Left renal pelvis (tissue), 4 donors: ENCODE measurements at regions not wholly inside any gene's neighbourhood (a gene's known extent, or its start where the extent isn't known, plus 50 kb on each side); places are given as distances from the start of the nearest gene placed in this dataset.
"Not testable (repeated sequence)": the region's sequence is repeated elsewhere in the genome, so short reads cannot be mapped to it uniquely, and the experiment has no call there.

Source experiments
- DNase-seq, 4 donors: peaks; one replicate each; pipeline ENCODE4 v3.0.0-alpha.2; 2013; ENCODE audit warnings: low read depth in 4 of 4, low spot score in 3 of 4

DNA sequence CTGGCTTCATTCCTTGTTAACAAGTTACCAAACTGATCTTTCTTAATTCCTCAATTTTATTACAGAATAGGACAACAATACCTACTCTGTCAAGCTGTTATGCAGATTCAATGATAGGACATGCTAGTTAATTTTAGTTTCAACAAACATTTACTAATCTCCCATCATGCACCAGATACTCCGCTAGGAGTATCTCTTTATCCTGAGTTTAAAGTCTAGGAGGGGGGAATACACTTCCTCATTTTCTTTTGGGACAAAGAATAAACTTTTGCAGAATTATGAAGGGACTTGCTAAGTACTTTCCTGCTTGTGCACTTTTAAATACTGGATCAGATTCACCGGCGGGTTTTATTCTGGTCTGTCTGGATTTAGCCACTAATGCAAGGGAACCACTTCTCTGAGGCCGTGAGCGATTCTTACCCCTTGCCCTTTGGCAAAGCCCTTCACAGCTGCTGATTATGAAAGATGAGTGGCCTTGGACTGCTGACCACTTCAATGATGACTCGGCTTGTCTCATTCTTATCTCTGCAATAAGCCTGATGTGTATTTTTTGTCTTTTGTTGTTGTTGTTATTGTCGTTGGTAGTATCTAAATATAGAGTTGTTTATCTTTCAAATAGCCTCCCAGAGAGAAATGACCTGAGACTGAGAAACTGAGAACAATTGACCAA, 73.9 kb downstream of the RMI1 start:
- no peak for DNase-seq

DNA sequence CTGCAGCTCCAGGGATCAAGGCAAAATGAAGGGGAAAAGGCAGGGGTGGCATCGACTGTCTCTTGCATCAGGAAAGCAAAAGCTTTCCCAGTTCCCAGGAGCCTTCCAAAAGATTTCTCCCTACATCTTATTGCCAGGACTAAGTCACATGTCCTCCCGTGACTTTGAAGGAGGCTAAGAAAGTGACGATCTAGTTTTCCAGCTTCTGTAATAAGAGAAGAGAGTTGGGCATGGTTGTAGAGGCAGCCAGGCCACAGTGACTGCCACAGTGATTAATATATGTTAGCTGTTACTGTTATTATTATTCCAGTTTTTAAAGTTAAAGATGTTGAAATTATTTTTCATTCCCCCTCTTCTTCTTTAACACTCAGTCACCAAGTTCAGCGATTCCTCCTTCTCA, 77.1 kb downstream of the RMI1 start:
- no peak for DNase-seq

DNA sequence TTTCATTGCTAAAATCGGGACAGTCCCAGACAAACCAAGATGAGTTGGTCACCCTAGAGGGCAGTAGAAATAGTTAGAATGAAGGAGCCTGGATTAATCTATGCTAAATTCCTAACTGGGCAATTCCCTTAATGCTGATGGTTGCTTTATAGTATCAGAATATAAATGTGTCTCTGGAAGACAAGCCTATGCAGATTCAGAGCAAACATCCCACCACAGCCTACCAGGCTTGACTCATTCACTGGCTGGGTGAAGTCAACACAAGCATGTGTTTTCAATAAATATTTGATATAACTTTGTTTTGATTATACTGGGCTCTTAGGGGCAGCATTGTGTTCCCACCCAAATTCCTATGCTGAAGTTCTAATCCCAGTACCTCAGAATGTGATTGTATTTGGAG, 79.3 kb downstream of the RMI1 start:
- DNase-seq: no peak

DNA sequence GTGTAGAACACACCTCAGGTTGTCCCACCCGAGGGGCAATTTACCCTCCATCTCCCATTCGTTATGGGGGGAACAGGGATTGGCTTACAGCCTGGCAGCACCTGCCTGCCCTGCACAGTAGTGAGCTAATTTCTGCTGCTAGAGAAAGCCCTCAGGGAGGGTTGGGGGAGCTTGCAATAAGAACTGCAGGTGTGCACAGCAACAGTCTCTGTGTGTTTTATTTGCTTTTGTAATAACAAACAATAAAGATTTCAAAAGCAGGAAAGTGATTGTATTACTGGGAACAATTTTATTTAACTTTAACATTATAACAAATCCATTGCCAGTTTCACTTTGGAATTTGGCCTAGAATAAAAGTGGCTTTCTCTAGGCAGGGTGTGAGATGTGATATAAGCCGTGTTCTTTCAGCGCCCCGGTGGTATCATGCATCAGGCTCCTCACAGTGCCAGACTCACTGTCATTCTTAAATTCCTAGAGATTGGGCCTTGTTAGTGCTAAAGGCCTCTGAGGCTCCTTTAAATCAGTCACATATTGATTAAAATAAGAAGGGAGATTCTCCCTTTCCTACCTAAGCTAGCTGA, 81.1 kb downstream of the RMI1 start:
- DNase-seq: no peak

DNA sequence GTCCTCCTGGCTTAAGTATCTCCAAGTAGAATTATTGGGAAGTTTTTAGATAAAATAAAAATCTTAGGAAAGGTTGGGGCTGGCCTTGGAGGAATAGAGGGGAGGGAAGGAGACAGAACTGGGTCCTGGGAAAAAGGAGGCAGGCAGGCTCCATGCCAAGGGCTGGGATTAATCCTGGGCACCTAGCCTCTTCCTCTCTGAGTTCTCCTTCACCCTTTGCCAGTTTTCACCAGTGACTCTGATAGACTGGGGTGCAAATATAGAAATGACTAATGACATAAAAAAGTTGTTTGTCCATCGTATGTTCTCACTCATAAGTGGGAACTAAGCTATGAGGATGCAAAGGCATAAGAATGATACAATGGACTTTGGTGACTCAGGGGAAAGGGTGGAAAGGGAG, 81.9 kb downstream of the RMI1 start:
- no peak for DNase-seq

DNA sequence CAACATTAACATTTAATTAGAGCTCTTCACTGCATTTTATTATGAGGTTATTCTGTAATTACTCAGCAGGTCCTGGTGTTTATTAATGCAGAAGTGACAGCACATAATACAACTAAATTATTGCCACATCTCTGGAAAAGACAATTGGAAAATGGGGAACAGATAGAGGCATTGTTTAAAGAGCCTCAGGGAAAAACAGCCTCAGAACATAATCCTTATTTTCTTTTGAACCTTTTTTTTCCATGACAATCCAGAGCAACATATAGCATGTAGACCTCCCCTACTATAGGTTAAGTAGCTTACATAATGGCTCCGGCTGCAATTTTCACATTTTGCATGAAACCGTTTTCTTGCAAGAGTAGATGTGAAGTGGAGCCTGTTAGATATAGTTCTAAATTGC, 87.2 kb downstream of the RMI1 start:
- DNase-seq: no peak

DNA sequence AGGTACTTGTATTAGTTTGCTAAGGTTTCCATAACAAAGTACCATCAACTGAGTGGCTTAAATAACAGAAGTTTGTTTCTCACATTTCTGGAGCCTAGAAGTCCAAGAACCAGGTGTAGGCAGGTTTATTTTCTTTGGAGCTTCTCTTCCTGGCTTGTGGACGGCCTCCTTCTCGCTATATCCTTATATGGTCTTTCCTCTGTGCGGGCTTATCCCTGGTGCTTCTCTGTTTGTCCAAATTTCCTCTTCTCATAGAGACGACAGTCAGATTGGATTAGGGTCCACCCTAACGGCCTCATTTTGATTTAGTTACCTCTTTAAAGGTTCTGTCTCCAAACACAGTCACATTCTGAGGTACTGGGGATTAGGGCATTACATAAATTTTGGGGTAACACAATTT, 88.3 kb downstream of the RMI1 start:
- no peak for DNase-seq

DNA sequence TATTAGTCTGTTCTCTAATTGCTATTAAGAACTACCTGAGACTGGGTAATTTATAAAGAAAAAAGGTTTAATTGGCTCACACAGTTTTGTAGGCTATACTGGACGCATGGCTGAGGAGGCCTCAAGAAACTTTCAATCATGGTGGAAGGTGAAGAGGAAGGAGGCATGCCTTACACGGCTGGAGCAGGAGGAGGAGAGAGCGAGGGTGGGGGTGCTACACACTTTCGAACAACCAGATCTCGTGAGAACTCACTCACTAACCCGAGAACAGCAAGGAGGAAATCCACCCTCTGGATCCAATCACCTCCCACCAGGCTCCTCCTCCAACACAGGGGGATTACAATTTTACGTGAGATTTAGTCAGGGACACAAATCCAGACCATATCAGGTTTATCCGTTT, 90.0 kb downstream of the RMI1 start:
- DNase-seq: no peak

DNA sequence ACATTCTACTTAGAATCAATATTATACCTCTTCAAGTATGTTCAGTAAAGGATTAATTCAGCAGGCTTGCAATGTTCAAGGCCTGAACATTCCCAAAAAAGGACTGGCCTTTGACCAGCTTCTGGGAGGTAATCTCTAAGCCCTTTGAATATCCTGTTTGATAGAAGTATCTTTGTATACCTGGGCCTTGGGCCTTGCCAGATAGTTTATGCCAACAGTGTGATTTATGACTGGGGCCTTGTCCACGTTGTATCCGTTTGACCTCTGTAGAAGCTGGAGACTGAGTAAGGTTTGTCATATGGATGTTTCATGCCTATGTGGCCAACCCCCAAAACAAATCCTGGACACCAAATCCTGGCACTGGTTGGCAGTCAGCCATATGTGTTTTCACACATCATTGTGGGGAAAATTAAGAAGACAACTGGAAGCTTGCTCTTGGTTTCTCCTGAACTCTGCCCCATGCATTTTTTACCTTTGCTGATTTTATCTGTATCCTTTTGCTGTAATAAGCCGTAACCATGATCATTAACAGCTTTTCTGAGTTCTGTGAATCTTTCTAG, 92.1 kb downstream of the RMI1 start:
- DNase-seq: no peak

DNA sequence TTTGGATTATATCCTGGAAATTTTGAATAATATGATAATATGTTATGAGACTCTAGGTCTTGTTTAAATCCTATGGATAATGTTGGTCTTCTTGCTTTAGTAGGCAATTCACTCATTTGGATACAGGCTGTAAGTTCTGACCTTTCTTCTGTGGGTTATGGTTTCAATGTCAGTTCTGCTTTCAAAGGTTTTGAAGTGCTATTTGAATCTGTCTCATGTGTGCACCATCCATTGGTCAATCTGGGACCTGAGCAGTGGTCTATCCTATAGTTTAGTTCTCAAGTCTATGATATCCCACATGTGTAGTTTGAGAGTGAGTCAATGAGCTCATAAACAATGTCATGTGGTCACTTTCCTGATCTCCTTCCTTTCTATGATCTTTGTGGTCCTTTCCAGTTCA, 94.4 kb downstream of the RMI1 start:
- no peak for DNase-seq

DNA sequence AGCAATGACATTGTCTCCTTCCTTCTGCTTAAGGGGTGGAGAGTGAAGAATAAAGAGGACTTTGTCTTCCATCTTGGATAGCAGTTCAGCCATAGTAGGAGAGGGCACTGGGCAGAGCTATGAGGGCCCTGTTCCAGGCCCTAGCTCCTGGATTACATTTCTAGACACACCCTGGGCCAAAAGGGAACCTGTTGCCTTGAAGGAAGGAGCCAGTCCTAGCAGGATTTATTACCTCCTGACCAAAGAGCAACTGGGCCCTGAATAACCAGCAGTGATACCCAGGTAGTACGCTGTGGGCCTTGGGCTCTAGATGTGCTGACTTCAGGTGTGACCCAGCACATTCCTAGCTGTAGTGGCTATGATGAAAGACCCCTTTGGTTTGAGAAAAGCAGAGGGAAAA, 95.8 kb downstream of the RMI1 start:
- no peak for DNase-seq

DNA sequence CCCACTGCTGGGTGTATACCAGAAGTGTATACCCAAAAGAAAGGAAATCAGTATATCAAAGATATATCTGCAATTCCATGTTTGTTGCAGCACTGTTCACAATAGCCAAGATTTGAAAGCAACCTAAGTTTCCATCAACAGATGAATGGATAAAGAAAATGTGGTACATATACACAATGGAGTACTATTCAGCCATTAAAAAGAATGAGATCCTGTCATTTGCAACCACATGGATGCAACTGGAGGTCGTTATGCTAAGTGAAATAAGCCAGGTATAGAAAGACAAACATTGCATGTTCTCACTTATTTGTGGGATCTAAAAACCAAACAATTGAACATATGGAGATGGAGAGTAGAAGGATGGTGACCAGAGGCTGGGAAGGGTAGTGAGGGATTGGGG, 97.2 kb downstream of the RMI1 start:
- DNase-seq: not testable (repeated sequence)

DNA sequence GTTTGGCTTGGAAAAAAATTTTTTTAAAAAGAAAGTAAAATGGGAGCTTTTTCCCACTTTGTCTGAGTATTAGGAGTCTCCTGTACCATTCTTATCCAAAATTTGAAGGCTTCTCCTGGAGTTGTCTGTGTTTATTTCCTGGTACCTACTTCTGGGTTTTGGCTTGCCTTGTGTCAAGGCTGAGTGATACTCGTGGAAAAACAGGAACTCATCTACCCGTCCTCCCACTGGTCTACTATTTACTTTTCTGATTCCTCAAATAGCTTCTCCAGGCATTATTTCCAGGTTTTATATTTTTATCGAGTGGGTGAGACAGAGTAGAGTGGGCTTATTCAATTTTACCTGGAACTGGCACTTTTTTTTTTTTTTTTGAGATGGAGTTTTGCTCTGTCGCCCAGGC, 99.4 kb downstream of the RMI1 start:
- DNase-seq: no peak

DNA sequence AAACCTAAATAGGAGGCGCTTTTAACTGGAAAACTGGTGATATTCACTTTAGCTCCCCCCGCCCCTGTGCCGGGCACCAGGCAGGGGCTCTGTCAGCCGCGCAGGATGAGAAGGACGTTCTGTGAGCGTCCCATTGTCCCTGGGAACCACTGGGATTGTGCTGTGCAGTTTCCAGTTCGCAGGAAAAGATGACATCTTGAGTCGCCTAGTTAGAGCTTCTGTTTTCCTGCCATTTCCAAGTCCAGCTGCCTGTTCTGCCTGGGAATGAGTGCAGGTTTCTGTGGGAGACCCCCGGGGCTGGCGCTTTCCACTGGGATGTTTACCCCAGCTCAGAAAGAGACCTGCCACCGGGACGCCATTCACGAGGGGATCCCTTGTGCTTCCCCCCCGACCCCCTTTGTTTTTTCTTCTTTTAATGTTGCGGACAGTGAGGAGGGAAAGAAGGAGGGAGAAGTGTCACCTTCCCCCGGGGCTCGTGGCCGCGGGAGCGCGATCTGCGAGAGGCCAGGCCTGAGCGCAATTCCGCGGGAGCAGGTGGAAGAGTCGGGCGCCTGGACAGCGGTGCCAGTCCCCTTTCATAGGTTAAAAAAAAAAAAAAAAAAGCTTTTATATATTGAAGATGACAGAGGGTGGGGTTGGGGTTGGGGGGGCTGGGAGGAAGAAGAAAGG, 121.5 kb downstream of the RMI1 start:
- no peak for DNase-seq

DNA sequence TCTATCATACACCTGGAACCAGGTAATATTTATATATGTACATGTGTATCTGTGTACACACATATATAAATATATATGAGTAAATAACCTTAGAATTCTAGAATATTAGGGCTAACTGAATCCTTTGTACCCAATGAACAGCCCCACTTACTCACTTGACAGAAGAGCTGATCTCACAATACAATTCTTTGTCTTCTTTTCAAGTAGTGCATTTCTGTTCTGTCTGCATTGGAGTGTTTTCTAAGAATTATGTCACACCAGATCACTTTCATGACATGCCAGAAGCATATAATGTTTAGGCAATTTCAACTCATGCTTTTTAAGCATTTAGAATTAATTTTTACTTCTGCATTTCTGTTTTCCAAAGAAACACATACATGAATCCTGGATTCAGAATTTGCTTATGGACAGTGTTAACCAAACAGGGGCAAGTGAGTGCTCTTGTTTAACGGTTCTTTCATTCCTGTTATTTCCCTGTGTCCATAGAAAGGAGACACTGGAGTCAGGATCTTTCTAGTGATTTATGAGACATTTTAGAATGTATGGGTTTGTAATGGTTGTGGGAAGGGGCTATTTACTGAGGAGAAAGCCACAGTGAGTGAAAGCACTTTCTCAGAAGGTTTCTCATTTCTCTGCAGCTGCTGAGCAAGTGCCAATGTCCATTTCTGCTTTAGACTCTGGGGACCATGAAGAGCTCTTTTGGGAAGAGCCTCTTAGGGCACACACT, 123.2 kb downstream of the RMI1 start:
- no peak for DNase-seq

DNA sequence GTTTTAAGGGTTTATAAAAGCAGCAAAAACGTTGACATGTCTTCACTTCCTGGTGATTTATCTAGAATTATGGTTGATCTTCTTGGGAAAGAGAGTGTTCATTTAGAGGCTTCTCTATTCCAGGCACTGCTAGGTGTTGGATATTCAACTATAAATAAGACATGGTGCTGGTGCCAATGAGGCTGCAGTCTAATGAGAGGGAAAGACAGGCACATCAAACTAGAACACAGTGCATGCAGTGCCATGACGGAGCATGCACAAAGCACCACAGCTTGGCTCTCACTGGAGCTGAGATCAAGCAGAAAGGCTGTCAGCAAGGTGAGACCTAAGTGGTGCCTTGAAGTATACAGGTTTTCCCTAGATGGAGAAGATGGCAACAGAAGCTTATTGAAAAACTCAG, 126.5 kb downstream of the RMI1 start:
- DNase-seq: no peak

DNA sequence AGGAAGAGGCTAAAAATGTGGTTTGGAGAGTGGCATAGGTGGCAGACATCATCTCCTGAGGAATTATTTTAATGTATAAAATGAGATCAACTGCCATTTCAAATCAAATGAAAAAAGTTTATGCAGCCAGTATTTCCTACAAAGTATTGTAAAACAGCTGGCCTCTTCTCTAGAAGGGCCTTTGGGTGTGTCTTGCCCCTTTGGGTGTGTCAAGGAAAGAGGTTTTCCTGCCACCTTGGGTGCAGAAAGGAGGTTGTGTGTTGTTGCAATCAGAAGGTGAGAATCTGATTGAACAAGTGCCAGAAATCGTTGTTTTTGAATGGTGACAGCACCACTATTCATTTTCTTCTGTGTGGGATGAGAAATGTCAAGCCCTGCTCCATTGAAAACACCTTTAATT, 127.4 kb downstream of the RMI1 start:
- no peak for DNase-seq

DNA sequence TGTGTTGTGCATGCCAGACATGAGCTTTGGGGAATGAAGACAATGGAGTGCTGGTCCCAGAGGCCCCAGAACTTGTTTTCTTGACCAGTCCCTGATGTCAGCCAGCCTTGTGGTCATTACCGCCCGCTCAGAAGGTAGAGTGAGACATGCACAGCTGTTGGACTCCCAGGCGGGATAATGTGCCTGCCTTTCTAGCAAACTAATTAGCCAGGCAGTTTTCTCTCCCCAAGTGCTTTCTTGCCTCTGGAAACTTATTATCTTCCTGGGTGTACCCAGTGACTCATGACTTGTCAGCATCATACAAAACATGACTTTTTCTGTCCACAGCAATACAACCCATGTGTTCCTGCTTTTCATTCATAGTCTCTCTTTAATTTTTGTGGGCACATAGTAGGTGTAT, 131.1 kb downstream of the RMI1 start:
- DNase-seq: no peak

DNA sequence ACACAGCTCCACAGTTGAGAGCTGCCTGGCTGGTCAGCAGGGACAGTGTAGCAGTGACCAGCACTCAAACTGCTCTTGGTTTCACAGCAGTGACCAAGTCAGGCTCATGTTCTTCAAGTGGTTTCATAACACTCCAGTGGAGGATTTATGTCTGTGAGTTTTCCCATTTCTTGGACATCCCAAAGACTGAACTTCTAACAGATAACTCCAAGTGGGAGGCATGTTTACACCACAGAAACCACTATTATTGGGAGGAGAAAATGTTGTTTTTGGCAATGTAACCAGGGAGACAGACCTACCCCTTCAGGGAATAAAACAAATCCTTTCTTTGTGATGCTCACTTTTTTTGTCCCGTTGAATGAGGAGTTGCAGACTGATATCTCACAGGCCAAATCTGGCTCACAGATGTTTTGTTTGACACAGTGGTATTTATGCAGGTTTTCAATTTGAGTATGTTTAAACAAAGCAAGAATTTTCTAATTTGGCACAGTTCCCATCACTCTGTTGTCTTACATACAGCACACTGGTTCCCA, 141.5 kb downstream of the RMI1 start:
- peak in 1 of 4 donors; percentile 54 for DNase-seq

DNA sequence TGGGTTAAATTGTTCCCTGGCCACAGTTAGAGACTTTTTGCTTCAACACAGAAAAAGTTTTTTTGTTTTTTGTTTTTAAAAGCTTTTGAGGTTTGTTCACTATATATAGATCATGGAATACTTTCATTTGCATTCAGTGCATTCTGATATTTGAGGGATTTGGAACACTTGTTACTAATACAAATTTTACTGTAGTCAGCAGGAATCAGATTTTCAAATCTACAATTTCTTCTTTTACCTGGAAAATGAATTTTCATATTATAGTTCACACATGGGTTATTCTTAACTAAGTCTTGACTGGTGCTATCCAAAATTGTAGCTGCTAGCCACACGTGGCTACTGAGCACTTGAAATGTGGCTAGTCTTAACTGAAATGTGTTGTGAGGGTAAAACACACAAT, 142.0 kb downstream of the RMI1 start:
- DNase-seq: no peak
